ENCODE measurements at regions not wholly inside any gene's neighbourhood (a gene's known extent, or its start where the extent isn't known, plus 50 kb on each side); places are given as distances from the start of the nearest gene placed in this dataset.

GRCh38 chr4:20456407-20456806 lies 204.7 kb downstream of the SLIT2 start:
- DNase-seq = no peak

DNA sequence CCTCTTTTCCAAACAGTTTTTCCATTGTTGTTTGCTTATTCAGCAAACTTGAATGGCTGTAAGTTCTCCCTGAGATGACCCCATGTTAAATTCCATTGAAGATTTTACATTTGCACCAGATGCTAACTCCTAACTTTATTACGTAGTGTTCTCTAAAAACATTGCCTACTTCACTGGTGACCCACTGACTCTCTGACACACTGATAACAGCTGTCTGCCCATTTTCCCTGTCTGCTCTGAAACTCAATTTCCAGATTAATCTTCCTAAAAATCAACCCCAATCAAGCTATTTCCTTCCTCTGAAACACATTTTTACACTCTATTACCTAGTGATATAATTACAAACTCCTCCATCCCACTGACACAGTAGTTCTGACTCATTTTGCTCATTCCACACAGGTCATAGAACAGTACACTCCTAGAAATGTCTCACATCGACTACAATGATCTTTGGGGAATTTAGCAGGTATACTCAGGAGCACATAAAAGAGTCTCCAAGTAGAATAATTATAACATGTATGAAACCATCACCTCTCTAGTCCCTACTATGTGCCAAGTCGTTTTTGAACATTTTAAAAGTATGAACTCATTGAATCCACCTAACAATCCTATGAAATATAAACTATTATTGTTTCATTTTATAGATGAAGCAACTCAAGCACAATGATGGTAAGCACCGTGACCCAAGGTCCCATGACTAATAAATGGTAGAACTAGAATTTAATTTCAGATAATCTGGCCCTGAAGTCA lies 210.9 kb downstream of the SLIT2 start:
- DNase-seq = no peak

- no peak for DNase-seq
Observed at GRCh38 chr4:20463176-20463430, 211.4 kb downstream of the SLIT2 start.

DNA sequence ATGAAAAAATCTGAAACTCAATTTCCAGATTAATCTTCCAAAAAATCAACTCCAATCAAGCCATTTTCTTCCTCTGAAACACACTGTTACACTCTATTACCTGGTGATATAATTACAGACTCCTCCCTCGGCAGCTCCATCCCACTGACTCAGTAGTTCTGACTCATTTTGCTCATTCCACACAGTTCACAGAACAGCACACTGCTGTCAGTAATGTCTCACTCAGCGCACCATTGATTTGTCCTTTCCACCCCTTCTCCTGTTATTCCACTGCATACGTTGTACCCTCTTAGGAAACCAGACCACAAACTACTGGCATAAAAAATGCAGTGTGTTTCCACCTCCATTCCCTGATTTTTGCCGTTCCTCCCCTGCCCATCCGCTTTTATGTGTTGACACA lies 212.7 kb downstream of the SLIT2 start:
- DNase-seq = no peak

- DNase-seq = no peak
Observed at GRCh38 chr4:20474119-20474518, 222.4 kb downstream of the SLIT2 start.

DNA sequence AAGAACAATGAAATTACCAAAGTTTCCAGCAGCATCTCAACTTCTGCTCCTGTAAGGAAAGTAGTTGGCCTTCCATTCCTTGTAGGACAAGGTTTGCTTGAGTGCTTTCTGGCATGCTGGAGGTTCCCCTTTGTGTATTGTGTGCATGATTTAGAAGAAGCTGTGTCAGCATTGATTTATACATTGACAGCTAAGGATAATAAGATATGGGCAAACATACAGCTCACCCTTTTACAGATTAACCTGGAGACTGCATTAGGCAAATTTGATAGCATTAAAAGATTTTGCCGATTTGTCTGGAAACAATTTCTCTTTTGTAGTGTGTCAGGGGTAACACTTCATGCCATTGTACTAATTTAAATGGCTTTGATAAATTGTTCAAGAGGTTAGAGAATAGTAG lies 221.8 kb upstream of the PACRGL start:
- DNase-seq = no peak

DNA sequence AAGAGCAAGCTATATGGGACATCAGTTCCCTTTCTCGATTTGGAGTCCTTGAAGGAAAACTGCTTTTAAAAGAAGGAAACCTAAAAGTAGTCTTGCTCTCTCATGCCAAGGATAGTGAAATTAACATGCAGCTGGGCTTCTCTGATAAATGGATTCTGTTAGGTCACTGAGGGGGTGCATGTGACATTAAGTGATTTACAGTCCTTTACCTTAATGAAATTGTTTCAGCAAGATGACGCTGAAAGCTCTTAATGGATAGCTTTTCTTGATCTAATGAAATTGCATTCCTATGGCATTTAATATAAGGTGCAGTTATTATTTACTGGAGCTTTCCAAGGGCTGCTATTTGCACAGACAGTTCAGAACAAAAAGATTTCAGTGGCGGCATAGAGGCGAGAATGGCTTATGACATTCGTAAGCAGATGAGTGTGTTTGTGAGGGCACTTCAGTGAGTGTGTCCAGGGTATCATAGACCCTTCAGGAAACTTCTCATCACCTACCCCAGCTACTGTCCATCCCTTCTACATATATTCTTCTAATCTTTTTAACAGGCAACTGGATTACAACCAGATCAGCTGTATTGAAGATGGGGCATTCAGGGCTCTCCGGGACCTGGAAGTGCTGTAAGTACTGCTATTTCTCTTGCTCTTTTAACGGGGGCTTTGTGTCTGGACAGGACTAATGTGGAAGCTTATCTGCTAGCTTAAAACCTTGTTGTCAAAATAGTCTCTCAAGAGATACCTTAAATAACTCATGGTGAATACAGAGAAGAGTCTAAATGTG lies 219.9 kb upstream of the PACRGL start:
- DNase-seq = no peak

- DNase-seq = no peak
Observed at GRCh38 chr4:20483416-20483815, 216.8 kb upstream of the PACRGL start.

DNA sequence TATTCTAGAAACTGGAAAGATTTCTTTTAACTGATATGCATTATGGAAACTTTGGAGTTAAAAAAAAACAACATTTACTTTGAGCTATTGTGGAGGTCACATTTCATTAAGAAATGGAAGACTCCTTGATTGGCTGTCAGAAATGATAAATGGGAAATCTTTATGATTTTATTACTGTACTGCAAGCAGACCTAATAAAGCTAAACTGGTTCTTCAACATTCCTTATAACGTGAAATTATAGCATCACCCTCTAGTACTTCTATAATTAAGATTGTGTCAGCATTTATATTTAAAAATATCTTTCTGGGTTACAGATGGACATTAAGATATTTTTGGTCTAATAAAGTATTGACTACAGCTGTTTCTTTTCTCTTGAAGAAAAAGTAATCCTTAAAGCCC lies 213.8 kb upstream of the PACRGL start:
- DNase-seq = no peak

- DNase-seq = no peak
Observed at GRCh38 chr4:20487446-20487845, 212.8 kb upstream of the PACRGL start.

- DNase-seq = no peak
Observed at GRCh38 chr4:20487852-20488251, 212.4 kb upstream of the PACRGL start.

DNA sequence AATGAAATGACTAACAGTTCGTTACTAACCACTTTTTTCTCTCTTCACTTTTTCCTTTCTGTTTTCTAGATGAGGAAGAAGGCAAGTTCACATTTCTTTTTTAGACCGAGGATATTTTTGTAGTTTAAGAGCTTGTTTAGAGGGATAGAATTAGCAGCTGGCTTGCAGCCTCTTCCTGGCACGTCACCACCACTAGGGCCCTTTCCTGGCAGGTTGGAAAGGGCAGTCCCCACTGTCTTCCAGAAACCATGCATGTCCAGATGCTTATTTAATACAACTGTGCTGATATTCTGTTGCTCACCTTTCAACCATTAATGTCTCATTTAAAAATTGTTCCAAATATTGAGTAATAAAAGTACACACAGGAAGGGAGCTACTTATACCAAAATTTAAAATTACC lies 209.5 kb upstream of the PACRGL start:
- no peak for DNase-seq

GRCh38 chr4:20493761-20494353 lies 206.4 kb upstream of the PACRGL start:
- DNase-seq = no peak

- no peak for DNase-seq
Observed at GRCh38 chr4:20496068-20496467, 204.2 kb upstream of the PACRGL start.

DNA sequence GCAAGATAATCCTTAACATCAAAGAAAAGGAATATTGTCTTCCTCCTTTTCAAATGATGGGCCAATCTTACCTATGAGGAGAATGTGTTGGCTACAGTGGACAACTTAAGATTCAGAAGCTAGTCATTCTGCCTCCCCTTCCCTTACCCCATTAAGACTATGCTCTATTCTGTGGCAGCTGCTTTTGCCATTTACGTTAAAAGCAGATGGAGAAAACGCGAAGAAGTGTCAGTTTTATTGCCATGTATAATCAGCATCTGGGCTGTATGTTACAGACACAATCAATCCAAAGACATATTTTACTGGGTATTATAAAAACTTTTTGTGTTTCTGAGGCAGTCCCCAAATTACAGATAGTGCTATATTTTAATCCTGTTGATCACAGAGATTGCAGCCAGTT lies 196.1 kb upstream of the PACRGL start:
- no peak for DNase-seq

GRCh38 chr4:20505927-20506326 lies 194.3 kb upstream of the PACRGL start:
- DNase-seq = no peak

GRCh38 chr4:20506827-20507226 lies 193.4 kb upstream of the PACRGL start:
- no peak for DNase-seq

DNA sequence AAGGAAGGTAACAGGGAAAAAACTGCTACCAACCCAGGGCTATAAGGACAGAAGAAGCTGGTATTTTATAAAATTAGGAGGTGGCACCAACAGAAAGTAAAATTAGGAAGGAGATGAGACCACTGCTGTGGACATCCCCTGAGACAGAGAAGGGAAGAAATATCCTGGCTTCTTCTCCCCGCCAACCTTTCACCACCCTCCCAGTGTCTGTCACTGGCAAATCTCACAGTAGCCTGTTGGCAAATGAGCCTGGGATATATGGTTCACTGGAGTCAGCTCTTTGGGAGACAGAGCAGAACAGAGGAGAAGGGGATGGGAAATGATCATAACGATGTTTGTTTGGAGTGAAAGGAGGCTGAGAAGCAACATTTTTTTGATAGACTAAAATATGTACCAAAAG lies 190.9 kb upstream of the PACRGL start:
- DNase-seq = no peak

GRCh38 chr4:20512033-20512792 lies 188.0 kb upstream of the PACRGL start:
- no peak for DNase-seq

DNA sequence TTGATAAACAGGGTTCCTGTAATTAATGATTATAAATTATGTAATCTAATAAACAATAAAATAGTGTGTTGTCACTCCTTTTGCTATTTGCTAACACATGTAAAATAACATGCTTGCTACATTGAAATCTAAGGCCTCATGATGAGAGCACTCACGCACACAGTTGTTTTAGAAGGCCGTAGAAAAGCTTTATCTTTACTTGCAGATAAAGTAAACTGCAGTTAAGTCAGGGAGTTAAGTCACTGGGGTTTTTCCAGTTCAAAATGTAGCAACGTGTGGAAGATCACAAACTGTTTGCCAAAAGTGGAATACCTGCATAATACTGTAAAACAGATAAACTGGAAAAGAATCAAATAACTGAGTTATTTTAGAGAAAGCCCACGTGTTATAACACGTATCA lies 187.3 kb upstream of the PACRGL start:
- no peak for DNase-seq

GRCh38 chr4:20520901-20521300 lies 179.4 kb upstream of the PACRGL start:
- DNase-seq = no peak

DNA sequence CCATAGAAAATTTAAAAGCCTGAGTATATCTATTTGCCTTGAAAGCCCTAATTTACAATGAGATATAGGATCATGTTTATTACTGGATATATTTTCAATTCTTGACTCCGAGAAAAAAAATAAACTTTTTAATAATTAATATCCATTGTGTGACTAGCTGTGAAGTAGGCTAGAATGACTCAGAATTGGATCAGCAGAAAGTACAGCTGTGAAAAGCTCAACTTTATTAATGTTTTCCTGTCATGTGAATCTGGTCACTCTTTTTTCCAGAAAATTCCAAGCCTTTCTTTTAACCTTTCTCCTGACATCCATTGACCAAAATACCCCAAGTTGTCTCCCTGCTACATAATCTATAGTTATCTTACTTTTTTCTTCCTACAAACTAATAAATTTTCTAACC lies 171.8 kb upstream of the PACRGL start:
- no peak for DNase-seq

- DNase-seq = no peak
Observed at GRCh38 chr4:20529691-20530090, 170.6 kb upstream of the PACRGL start.

Measured in stimulated activated CD4-positive, alpha-beta T cell treated with anti-CD3 and anti-CD28 coated beads, Interleukin-1b, Interleukin-23, amount 100 ng/mL, for 48 hours (primary cell).